RWPE1 (cell line): ENCODE measurements at regions not wholly inside any gene's neighbourhood (a gene's known extent, or its start where the extent isn't known, plus 50 kb on each side); places are given as distances from the start of the nearest gene placed in this dataset.

Experiments
- CTCF ChIA-PET: fragments of 350-600 bp; sonication (Branson Sonifier 250); formaldehyde crosslinking; extraction: SDS; loops from one replicate; lab custom pipeline; 2021; lab: Yijun Ruan, JAX
- POLR2A ChIA-PET: fragments of 400-600 bp; formaldehyde crosslinking; extraction: SDS; loops from one replicate; lab custom pipeline; 2020; ENCODE audit warnings: antibody characterized with exemption; ENCODE audit not compliant: low non-redundant PET; lab: Yijun Ruan, JAX
- DNase-seq: peaks from one replicate; pipeline ENCODE4 v3.0.0; 2012; ENCODE audit warnings: low spot score
- H3K27ac ChIP-seq: fragments of 450-650 bp; 2 replicates; pipeline ENCODE4 v1.5.1; 2017
- TF ChIP-seq, protein P1 (sequence below): fragments of 450-650 bp; conservative IDR thresholded peaks from 2 replicates; pipeline ENCODE4 v1.5.1; 2017; ENCODE audit warnings: low read depth, mild to moderate bottlenecking

DNA sequence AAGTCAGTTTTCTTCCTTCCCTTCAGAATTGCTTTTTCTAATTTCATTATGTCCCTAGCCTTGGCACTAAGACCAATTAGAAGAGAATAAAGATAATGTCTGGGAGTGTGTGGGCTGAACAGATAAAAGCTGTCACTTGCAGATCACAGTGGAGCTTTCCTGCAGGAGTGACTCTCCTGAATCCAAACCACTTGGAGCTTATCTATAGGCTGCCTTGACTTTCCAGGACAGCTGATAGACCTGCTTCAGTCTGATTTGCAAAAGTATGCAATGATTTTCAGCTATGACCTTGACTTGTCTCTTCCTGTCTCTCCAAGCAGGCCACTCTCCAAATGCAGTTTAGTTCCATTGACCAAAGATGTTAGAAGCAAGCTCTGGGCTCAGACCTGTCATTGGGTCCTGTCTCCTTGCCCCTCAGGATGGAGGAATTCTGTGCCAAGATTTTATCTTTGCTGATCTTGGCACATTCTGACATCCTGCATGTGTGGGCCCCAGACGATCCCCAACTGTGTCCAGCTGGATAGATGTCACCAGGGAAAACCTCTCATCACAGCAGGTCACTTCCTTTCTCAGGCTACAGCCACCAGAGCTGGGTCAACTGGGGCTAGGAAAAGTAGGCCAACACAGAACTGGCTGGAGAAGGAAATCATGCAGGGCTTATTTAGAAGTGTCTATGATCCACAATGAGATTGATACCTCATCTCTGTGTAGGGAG is 120.9 kb upstream of the ZNF438 start:
- ChIA-PET POLR2A (no interaction called here), CTCF (interaction anchor here (1.1 kb wide), 1 partner anchor 22 kb away, joined by 4 read pairs; no protein-coding TSS in a partner anchor)
- TF ChIP-seq, protein P1, sequence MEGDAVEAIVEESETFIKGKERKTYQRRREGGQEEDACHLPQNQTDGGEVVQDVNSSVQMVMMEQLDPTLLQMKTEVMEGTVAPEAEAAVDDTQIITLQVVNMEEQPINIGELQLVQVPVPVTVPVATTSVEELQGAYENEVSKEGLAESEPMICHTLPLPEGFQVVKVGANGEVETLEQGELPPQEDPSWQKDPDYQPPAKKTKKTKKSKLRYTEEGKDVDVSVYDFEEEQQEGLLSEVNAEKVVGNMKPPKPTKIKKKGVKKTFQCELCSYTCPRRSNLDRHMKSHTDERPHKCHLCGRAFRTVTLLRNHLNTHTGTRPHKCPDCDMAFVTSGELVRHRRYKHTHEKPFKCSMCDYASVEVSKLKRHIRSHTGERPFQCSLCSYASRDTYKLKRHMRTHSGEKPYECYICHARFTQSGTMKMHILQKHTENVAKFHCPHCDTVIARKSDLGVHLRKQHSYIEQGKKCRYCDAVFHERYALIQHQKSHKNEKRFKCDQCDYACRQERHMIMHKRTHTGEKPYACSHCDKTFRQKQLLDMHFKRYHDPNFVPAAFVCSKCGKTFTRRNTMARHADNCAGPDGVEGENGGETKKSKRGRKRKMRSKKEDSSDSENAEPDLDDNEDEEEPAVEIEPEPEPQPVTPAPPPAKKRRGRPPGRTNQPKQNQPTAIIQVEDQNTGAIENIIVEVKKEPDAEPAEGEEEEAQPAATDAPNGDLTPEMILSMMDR = no peak

DNA sequence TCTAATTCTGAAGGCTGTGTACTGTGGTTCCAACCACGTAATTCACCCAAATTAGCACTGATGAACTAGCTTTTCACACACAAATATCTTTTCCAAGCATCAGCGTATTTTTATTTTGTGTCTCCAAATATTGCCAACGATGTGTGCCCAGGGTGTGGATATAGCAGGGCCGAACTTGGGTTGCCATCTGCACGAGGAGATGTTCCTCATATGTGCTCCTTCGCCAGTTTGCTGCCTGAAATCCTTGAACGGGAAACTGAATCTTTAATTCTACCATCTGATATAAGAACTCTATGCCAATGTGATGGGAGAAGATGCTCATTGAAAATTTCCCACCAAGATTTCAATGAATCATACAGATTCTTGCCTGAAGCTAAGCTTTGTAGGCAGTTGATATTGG is 121.5 kb upstream of the ZNF438 start:
- no peak for DNase-seq
- H3K27ac ChIP-seq = no peak overlapping the region
- TF ChIP-seq, protein P1 = no peak
- CTCF ChIA-PET = no interaction called here
- POLR2A ChIA-PET = no interaction called here

More for the DNA sequence above, 120.9 kb upstream of the ZNF438 start:
- H3K27ac ChIP-seq = no peak overlapping the region
- no peak for DNase-seq

DNA sequence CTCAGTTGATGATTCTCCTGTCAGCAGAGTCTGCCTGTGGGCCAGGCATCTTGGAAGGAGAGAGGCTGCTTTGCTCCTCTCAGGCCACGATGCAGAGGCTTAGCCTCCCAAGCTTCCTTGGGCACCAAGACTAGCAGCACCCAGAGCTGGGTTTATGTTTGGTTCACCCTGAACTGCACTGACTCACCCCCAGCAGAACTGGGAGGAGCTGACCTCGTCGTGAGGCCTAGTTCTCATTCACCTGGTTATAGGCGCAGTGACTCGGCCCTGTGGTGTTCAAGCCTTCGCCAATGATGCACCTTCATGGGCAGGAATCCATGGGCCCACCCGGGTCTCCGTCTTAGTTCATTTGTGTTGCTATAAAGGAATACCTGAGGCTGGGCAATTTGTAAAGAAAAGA is 122.0 kb upstream of the ZNF438 start:
- POLR2A ChIA-PET = no interaction called here
- H3K27ac ChIP-seq = no peak overlapping the region
- DNase-seq = peak; percentile 13
- CTCF ChIA-PET = no interaction called here
- TF ChIP-seq, protein P1 = no peak

DNA sequence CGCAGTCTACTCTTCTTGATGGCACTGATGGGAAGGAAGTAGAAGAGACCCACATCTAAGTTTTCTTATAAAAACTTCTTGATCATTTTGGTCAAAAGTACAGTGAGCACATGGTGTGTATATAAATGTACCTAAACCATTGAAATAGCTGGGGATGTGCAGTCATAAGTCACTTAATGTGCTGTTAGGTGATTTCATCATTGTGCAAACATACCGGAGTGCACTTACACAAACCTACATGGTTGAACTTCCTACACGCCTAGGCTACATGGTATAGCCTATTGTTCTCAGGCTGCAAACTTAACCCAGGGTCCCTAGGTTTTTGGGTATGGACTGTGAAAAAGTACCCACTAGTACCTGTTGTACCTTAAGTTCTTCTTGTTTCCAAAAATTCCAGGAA is 123.3 kb upstream of the ZNF438 start:
- CTCF ChIA-PET = no interaction called here
- H3K27ac ChIP-seq = no peak overlapping the region
- DNase-seq = no peak
- POLR2A ChIA-PET = no interaction called here
- TF ChIP-seq, protein P1 = no peak

DNA sequence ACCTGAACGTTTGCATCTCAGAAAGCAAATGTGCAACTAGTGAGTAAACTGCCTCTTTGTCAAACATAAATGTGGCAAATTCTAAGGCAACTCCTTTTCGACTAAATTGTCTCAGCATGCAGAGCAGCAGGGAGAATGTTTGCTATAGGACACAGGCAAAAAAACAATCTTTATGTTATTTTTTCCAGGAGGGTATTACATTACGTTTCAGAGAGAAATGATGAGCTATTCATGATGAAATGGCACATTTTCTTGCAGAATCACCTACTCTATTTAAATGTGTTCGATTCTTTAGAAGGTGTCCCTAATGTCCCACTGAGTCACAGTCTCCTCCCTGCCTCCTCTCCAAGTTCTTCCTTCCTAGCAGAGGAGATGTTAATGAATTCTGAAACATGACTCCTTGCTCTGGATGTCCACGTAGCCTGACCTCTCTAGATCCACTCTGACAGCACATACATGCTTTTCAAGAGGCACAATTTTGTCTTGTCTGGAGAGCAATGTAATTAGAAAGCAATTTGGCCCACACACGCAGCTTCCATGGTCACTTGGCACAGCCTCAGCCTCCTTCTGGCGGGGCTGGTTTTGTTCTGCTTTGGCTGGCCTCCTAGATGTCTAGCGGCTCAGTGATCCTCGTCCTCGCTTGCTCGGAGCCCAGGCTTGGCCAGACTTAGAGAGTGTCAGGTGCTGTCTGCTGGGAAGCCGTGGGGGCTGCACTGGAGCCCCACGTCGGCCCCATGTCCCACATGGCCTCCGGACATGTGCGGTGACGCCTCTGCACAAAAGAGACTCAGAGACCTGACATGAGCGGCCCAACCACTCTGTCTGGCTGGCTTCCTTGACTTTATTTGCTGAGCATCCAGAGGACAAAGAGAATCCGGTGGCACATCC is 125.7 kb upstream of the ZNF438 start:
- no peak overlapping the region for H3K27ac ChIP-seq
- ChIA-PET CTCF (no interaction called here), POLR2A (interaction anchor here (0.7 kb wide), 1 partner anchor 96 kb away, joined by 3 read pairs; no protein-coding TSS in a partner anchor)
- TF ChIP-seq, protein P1 = no peak
- no peak for DNase-seq

DNA sequence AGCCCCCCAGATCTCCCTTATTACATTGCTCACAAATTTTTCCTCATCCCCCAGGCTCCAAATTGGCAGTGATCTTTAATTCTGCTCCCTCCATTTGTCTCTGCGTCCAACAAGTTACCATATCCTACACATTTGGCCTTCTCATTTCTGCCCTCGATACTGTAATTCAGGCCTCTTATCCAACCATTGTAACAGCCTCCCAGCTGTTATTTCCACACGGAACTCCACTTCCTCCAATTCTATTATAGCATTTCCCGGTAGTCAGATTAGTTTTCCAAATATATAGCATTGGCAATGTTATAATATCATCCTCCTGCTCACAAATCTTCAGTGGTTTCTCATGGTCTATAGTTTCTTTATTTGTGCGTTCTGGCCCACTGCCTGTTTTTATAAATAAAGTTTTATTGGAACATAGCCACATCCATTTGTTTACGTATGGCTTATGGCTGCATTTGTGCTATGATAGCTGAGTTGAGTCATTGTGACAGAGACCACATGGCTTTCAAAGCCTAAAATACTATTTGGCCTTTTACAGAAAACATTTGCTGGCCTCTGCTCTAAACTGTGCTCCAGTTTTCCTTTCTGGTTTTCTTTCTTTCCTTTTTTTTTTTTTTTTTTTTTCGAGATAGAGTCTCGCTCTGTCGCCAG is 126.5 kb upstream of the ZNF438 start:
- DNase-seq = no peak
- TF ChIP-seq, protein P1 = no peak
- CTCF ChIA-PET = no interaction called here

More for the DNA sequence above, 126.5 kb upstream of the ZNF438 start:
- POLR2A ChIA-PET = no interaction called here
- no peak overlapping the region for H3K27ac ChIP-seq
